ENCODE measurements at regions not wholly inside any gene's neighbourhood (a gene's known extent, or its start where the extent isn't known, plus 50 kb on each side); places are given as distances from the start of the nearest gene placed in this dataset.

- Mint-ChIP-seq H3K36me3 (ENCODE audit: unreplicated experiment) (no peaks in the 10 kb centered on the region), H3K27me3 (ENCODE audit: unreplicated experiment) (no peaks in the 10 kb centered on the region), H3K9me3 (ENCODE audit: unreplicated experiment) (peaks cover under 1% of the 10 kb centered on the region), H3K27ac (ENCODE audit: unreplicated experiment) (no peak overlapping the region), H3K4me1 (ENCODE audit: unreplicated experiment) (peaks cover 9% of the 10 kb centered on the region), H3K4me3 (ENCODE audit: unreplicated experiment) (no peak overlapping the region)
- no peak for TF ChIP-seq CTCF (IDR thresholded peaks at IDR 0.05)
- no peak for DNase-seq (ENCODE audit: extremely low spot score, unreplicated experiment)
These were observed 409.5 kb upstream of the UBE2E3 start for GRCh38 chr2:180570864-180571263.

DNA sequence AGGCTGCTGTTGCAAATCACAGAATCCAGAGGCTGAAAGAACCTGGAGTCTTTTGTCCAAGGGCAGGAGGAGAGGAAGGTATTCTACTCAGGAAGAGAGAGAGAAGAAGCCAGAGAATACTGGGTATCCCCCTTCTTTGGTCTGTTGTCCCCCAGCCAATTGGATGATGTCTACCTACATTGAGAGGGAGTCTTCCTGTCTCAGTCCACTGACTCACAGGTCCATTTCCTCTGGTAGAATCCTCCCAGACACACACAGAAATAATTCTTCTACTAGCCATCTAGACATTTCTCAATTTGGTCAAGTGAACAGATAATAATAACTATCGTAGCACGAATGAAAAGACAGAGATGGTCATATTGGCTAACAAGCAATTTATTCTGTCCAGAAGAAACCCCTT, 416.4 kb upstream of the UBE2E3 start:
- Mint-ChIP-seq H3K27me3 (ENCODE audit: unreplicated experiment) (no peaks in the 10 kb centered on the region), H3K4me3 (ENCODE audit: unreplicated experiment) (no peak overlapping the region), H3K9me3 (ENCODE audit: unreplicated experiment) (no peaks in the 10 kb centered on the region), H3K27ac (ENCODE audit: unreplicated experiment) (no peak overlapping the region), H3K4me1 (ENCODE audit: unreplicated experiment) (no peaks in the 10 kb centered on the region), H3K36me3 (ENCODE audit: unreplicated experiment) (no peaks in the 10 kb centered on the region)
- DNase-seq (ENCODE audit: extremely low spot score, unreplicated experiment) = no peak
- TF ChIP-seq CTCF (IDR thresholded peaks at IDR 0.05) = no peak

- Mint-ChIP-seq H3K4me1 (ENCODE audit: unreplicated experiment) (no peaks in the 10 kb centered on the region), H3K27me3 (ENCODE audit: unreplicated experiment) (no peaks in the 10 kb centered on the region), H3K4me3 (ENCODE audit: unreplicated experiment) (no peak overlapping the region), H3K9me3 (ENCODE audit: unreplicated experiment) (no peaks in the 10 kb centered on the region), H3K27ac (ENCODE audit: unreplicated experiment) (no peak overlapping the region), H3K36me3 (ENCODE audit: unreplicated experiment) (peaks cover 2% of the 10 kb centered on the region)
- no peak for TF ChIP-seq CTCF (IDR thresholded peaks at IDR 0.05)
- DNase-seq (ENCODE audit: extremely low spot score, unreplicated experiment) = no peak
These were observed 418.0 kb upstream of the UBE2E3 start for GRCh38 chr2:180562378-180562777.

DNA sequence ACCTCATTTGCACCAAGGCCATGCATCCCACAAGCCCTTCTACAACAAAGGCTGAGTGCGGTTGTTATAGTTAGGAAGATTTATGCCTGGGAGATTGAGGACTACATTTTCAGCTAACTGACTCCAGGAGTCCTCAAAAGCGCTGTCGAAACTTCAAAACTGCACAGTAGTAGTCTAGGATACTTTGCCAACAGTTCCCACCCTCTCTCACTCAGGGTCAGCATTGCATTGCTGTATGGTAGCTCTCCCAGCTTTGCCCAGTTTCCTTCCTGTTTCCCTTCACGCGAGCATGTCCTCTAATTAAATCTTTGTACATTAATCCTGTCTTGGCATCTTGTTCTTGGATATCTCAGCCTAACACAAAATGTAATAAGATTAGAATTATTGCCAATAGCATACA, 420.6 kb upstream of the UBE2E3 start:
- no peak for DNase-seq (ENCODE audit: extremely low spot score, unreplicated experiment)
- H3K4me1 Mint-ChIP-seq (ENCODE audit: unreplicated experiment) = no peaks in the 10 kb centered on the region
- TF ChIP-seq CTCF (IDR thresholded peaks at IDR 0.05) = no peak

GRCh38 chr2:180559038-180559437, 421.4 kb upstream of the UBE2E3 start:
- Mint-ChIP-seq H3K4me3 (ENCODE audit: unreplicated experiment) (no peak overlapping the region), H3K27me3 (ENCODE audit: unreplicated experiment) (no peaks in the 10 kb centered on the region), H3K36me3 (ENCODE audit: unreplicated experiment) (peaks cover 5% of the 10 kb centered on the region), H3K9me3 (ENCODE audit: unreplicated experiment) (peaks cover 14% of the 10 kb centered on the region), H3K27ac (ENCODE audit: unreplicated experiment) (no peak overlapping the region), H3K4me1 (ENCODE audit: unreplicated experiment) (no peaks in the 10 kb centered on the region)
- TF ChIP-seq CTCF (IDR thresholded peaks at IDR 0.05) = no peak
- DNase-seq (ENCODE audit: extremely low spot score, unreplicated experiment) = no peak

More for the DNA sequence above, 420.6 kb upstream of the UBE2E3 start:
- peaks cover 14% of the 10 kb centered on the region for H3K9me3 Mint-ChIP-seq (ENCODE audit: unreplicated experiment)
- no peaks in the 10 kb centered on the region for H3K27me3 Mint-ChIP-seq (ENCODE audit: unreplicated experiment)
- no peak overlapping the region for H3K27ac Mint-ChIP-seq (ENCODE audit: unreplicated experiment)
- H3K36me3 Mint-ChIP-seq (ENCODE audit: unreplicated experiment) = peaks cover 5% of the 10 kb centered on the region
- H3K4me3 Mint-ChIP-seq (ENCODE audit: unreplicated experiment) = no peak overlapping the region

Measured in osteocyte (in vitro differentiated cells).